Muscle of arm (tissue), 1 donor: ENCODE measurements at regions not wholly inside any gene's neighbourhood (a gene's known extent, or its start where the extent isn't known, plus 50 kb on each side); places are given as distances from the start of the nearest gene placed in this dataset.
"Not testable (repeated sequence)": the region's sequence is repeated elsewhere in the genome, so short reads cannot be mapped to it uniquely, and the experiment has no call there.

Experiments
- DNase-seq: peaks from one replicate; pipeline ENCODE4 v3.0.0-alpha.2; 2013

- DNase-seq, result no peak
Measured at GRCh38 chr3:101138817-101139216, 145.6 kb upstream of the ABI3BP start.

DNA sequence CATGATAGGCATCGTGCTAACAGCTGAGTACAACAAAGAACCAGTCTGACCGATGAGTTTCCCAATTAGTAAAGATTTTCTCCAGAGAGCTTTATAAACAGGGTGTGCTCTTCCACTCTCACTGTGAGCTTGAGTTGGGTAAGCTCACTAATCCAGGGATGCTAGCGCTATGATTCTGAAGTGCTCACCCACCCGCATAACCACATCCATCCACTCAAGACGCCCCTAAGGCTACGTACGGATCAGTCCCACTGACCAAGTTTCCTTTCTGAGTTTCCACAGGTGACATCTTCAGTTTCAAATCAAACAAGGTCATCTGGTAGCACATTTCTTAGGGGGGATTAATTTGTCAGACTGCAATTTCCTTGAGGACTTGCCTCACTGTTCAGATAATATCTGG is 141.1 kb upstream of the ABI3BP start:
- DNase-seq, result no peak

- DNase-seq, result no peak
Measured at GRCh38 chr3:101133652-101134051, 140.4 kb upstream of the ABI3BP start.

DNA sequence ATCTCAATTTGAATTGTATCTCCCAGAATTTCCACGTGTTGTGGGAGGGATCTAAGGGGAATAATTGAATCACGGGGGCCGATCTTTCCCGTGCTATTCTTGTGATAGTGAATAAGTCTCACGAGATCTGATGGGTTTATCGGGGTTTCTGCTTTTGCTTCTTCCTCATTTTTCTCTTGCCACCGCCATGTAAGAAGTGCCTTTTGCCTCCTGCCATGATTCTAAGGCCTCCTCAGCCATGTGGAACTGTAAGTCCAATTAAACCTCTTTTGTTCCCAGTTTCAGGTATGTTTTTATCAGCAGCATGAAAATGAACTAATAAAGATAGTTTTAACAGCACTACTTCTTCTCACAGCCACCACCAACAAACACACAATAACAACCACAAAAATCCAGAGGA is 140.0 kb upstream of the ABI3BP start:
- not testable (repeated sequence) for DNase-seq

DNA sequence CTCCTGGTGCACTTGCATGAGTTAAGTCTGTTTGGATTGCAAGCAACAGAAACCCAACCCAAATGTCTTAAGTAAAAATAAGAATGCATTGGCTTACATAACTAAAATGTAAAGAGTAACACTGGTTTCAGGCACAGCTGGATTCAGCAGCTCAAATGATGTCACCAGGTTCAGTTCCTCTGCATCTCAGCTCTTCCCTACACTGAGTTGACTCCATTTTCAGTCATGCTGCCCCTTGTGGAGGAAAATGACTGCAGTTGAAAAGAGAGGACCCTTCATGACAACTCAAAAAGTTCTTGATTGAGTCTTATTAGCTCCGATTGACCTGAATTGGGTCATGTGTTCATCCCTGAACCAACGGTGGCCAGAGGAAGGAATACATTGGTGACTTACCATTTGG is 138.5 kb upstream of the ABI3BP start:
- no peak for DNase-seq

GRCh38 chr3:101128786-101129185 is 135.6 kb upstream of the ABI3BP start:
- DNase-seq, result no peak

GRCh38 chr3:101128001-101128400 is 134.8 kb upstream of the ABI3BP start:
- no peak for DNase-seq

- DNase-seq, result no peak
Measured at GRCh38 chr3:101124125-101124524, 130.9 kb upstream of the ABI3BP start.

DNA sequence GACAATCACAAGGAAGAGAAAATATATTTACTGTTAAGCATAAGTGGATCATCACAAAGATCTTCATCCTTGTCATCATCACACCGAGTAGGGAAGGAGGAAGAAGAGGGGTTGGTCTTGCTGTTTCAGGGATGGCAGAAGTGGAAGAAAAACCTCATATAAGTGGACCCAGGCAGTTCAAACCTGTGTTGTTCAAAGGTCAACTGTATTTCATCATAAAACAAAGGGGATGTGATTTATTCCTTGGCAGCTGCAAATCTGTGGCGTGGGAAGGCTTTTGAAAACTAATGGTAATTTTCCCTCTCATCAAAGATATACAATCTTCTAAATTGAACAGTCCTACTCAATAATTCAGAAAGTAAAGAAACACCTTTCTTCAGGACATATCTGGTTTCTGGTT is 129.9 kb upstream of the ABI3BP start:
- no peak for DNase-seq

DNA sequence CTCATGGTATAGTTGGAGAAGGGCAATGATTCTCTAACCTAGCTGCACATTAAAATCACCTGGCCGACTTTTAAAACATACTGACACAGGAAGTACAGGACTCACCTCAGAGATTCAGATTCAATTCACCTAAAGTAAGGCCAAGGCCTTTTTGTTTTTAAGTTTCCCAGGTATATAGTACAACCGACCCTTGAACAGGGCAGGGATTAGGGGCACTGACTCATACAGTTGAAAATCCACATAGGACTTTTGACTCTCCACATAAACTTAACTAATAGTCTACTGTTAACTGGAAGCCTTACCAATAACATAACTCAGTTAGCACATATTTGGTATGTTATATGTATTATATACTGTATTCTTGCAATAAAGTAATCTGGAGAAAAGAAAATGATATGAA is 129.5 kb upstream of the ABI3BP start:
- no peak for DNase-seq

GRCh38 chr3:101120039-101120438 is 126.8 kb upstream of the ABI3BP start:
- no peak for DNase-seq

GRCh38 chr3:101119535-101119934 is 126.3 kb upstream of the ABI3BP start:
- no peak for DNase-seq

- DNase-seq, result no peak
Measured at GRCh38 chr3:101117980-101118379, 124.8 kb upstream of the ABI3BP start.

- DNase-seq, result no peak
Measured at GRCh38 chr3:101117465-101117864, 124.2 kb upstream of the ABI3BP start.

GRCh38 chr3:101110295-101110694 is 117.1 kb upstream of the ABI3BP start:
- DNase-seq, result not testable (repeated sequence)

- DNase-seq, result no peak
Measured at GRCh38 chr3:101104321-101104720, 111.1 kb upstream of the ABI3BP start.

- DNase-seq, result no peak
Measured at GRCh38 chr3:101102678-101103296, 109.6 kb upstream of the ABI3BP start.

GRCh38 chr3:101100361-101101009 is 107.3 kb upstream of the ABI3BP start:
- DNase-seq, result no peak

DNA sequence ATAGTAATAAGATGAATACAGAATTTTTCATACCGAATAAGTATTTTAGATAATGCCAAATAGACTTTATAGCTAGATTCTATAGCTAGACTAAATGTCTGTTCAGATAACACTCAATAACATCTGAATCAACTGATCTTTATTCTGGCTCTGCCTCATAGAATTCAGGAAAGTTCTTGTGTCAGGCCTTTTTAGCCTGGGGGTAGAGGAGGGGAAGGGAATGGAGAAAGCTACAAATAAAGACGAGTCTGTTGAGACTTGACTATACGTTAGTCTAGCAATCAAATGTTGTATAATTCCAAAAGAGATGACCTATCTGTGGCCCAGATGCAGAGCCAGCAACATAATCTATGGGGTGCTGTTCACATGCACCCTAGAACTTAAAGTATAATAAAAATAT is 106.6 kb upstream of the ABI3BP start:
- no peak for DNase-seq

DNA sequence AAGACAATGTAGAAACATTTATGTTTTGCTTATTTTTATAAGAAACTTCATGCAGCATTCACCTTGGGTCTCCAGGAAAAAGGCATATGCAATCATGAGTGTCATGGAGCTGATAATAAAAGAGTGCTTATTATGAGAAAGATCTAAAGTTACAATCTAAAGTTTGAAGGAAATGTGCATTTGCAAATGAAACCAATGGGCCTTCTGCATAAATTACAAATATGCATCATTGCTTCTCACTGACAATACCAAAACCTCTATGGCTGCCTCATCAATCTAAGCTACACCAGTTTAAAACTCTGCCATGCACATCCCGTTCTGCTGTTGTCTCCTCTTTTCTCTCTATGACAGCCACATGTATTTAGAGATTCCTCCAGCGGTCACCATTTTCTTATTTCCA is 103.2 kb upstream of the ABI3BP start:
- no peak for DNase-seq

DNA sequence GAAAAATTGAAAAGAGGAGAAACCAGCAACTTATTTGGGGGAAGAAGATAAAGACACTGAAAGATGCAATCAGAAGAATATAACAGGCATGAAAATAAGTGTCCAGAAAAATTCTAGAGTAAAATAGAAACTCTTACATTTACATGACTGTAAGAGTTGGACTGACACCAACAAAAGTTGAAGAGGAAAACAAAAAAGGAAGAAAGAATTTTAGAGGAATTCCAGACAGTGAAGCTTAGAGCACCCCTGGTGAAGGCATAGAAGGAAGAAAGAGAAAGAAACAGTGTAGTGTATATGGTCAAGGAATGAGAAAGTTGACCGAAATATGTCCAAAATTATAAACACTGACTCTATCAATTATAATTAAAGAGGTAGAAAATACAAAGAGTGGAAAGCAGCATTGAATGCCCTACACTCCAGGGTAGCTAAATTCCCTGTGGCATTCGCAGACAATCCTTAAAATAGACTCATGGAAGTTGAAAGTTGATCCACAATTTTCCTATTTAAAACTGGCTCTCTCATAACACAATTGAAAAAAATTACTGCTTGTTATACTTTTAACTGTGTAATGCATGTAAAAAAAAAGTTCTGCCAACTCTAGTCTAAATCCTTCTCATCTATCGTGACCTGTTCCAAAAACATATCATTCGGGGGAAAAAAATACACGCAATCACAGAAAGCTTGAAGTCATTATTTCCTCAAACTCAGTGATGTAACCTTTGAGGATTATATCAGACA is 102.6 kb upstream of the ABI3BP start:
- peak; percentile 25 for DNase-seq

DNA sequence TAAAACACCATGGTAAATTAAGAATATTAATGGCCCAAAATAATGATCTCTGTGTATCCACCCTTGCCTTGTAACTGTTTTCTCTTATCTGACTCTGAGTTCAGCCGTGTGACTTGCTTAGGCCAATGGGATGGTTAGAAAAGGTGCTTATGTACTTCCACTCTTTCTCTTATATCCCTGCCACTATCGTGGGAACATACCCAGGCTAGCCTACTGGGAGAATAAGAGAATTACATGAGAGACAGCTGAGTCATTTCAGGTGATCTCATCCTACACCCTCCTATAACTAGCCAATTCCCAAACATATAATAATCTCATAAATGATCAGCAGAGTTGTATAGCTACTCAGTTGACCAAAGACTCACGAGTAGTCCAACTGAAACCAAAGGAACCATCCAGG is 98.3 kb upstream of the ABI3BP start:
- no peak for DNase-seq

DNA sequence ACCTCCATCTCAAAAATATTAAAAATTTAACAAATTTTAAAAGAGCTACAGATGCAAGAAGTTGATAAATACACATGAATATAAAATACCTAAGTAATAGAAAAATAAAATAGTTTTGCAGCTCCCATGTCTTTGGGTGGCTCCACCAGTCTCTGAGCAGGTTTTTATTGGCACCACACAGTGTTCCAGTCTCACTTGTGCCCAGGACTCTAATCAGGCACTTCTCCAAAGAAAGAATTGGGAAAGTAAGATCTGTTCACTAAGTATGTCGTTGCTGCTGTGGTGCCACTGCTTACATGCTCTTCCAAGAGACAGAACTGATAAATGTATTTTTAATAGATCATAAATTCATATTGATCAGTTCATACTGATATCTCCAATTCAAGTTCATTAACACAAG is 92.5 kb upstream of the ABI3BP start:
- DNase-seq, result no peak
